Loucy (cell line): ENCODE measurements at regions not wholly inside any gene's neighbourhood (a gene's known extent, or its start where the extent isn't known, plus 50 kb on each side); places are given as distances from the start of the nearest gene placed in this dataset.

ENCODE experiments used
- H2AFZ ChIP-seq: fragments of 200-600 bp; sonication (generic); 2 replicates; pipeline ENCODE4 v1.6.0; 2016; ENCODE audit warnings: antibody characterized with exemption, mild to moderate bottlenecking, low read length, moderate library complexity
- H3F3A ChIP-seq: fragments of 200-600 bp; 2 replicates; pipeline ENCODE4 v1.6.0; 2016; ENCODE audit warnings: antibody characterized with exemption, low read depth, mild to moderate bottlenecking
- H3K27me3 ChIP-seq: fragments of 200-600 bp; sonication (generic); 2 replicates; pipeline ENCODE4 v1.6.1; 2014; ENCODE audit warnings: low read length, mild to moderate bottlenecking; ENCODE audit not compliant: insufficient read depth, poor library complexity, severe bottlenecking
- H3K36me3 ChIP-seq: fragments of 200-600 bp; sonication (generic); 2 replicates; pipeline ENCODE4 v1.6.1; 2016; ENCODE audit warnings: low read length; ENCODE audit not compliant: insufficient read depth
- H3K4me1 ChIP-seq: fragments of 200-600 bp; sonication (generic); 2 replicates; pipeline ENCODE4 v1.5.1; 2014; ENCODE audit warnings: low read length, mild to moderate bottlenecking; ENCODE audit not compliant: insufficient read depth, poor library complexity, severe bottlenecking
- H3K4me2 ChIP-seq: fragments of 200-600 bp; sonication (generic); 2 replicates; pipeline ENCODE4 v1.6.0; 2014; ENCODE audit warnings: antibody characterized with exemption, low read length, low read depth, mild to moderate bottlenecking; ENCODE audit not compliant: poor library complexity, severe bottlenecking
- H3K4me3 ChIP-seq: fragments of 200-600 bp; sonication (generic); 2 replicates; pipeline ENCODE4 v1.5.1; 2014; ENCODE audit warnings: low read length, mild to moderate bottlenecking, mixed read lengths; ENCODE audit not compliant: poor library complexity, severe bottlenecking
- H3K79me2 ChIP-seq: fragments of 200-600 bp; sonication (generic); 2 replicates; pipeline ENCODE4 v1.6.1; 2014; ENCODE audit warnings: low read length; ENCODE audit not compliant: insufficient read depth
- H3K9ac ChIP-seq: fragments of 200-600 bp; sonication (generic); 2 replicates; pipeline ENCODE4 v1.6.0; 2014; ENCODE audit warnings: mild to moderate bottlenecking, low read depth, low read length, moderate library complexity; ENCODE audit not compliant: poor library complexity, severe bottlenecking
- H3K9me2 ChIP-seq: fragments of 200-600 bp; sonication (generic); replicated peaks from 2 replicates; pipeline ENCODE4 v1.6.1; 2016; ENCODE audit warnings: low read depth, low read length, mixed read lengths
- H3K9me3 ChIP-seq: fragments of 200-600 bp; sonication (generic); 2 replicates; pipeline ENCODE4 v1.6.1; 2014; ENCODE audit warnings: mild to moderate bottlenecking, antibody characterized with exemption, low read length, low read depth; ENCODE audit not compliant: insufficient read depth
- H4K20me1 ChIP-seq: fragments of 200-600 bp; sonication (generic); 2 replicates; pipeline ENCODE4 v1.6.0; 2014; ENCODE audit warnings: antibody characterized with exemption, low read length, mild to moderate bottlenecking; ENCODE audit not compliant: insufficient read depth, poor library complexity, severe bottlenecking
- CTCF ChIP-seq: fragments of 200-600 bp; sonication (generic); conservative IDR thresholded peaks from 2 replicates; pipeline ENCODE4 v1.5.1; 2014; ENCODE audit warnings: mild to moderate bottlenecking, antibody characterized with exemption, low read length
- EZH2phosphoT487 ChIP-seq: fragments of 200-600 bp; IDR thresholded peaks from 2 replicates; pipeline ENCODE4 v1.6.1; 2018; ENCODE audit warnings: antibody characterized with exemption, mild to moderate bottlenecking, moderate library complexity, borderline replicate concordance

- no peaks in the 10 kb centered on the region for H3K79me2 ChIP-seq
- H3K4me1 ChIP-seq: no peaks in the 10 kb centered on the region
- no peaks in the 10 kb centered on the region for H3K27me3 ChIP-seq
- H3K36me3 ChIP-seq: no peaks in the 10 kb centered on the region
- H3K9me3 ChIP-seq: no peaks in the 10 kb centered on the region
- no peak for TF ChIP-seq CTCF
- TF ChIP-seq EZH2phosphoT487: no peak
- H3K9me2 ChIP-seq: no peaks in the 10 kb centered on the region
- H3K4me2 ChIP-seq: no peak overlapping the region
- no peaks in the 10 kb centered on the region for H4K20me1 ChIP-seq
- no peaks in the 10 kb centered on the region for H3F3A ChIP-seq
- H2AFZ ChIP-seq: no peak overlapping the region
- H3K9ac ChIP-seq: no peak overlapping the region
- no peak overlapping the region for H3K4me3 ChIP-seq
Observed at GRCh38 chr12:65748332-65748731, 76.0 kb upstream of the HMGA2 start.

- Histone ChIP-seq H2AFZ (no peak overlapping the region), H3K9me2 (no peaks in the 10 kb centered on the region), H3K4me2 (no peak overlapping the region), H3K9me3 (no peaks in the 10 kb centered on the region), H3K4me3 (no peak overlapping the region), H3K9ac (no peak overlapping the region), H3K27me3 (no peaks in the 10 kb centered on the region), H3F3A (no peaks in the 10 kb centered on the region), H3K4me1 (no peaks in the 10 kb centered on the region), H3K36me3 (no peaks in the 10 kb centered on the region), H3K79me2 (no peaks in the 10 kb centered on the region), H4K20me1 (no peaks in the 10 kb centered on the region)
- TF ChIP-seq CTCF (no peak), EZH2phosphoT487 (no peak)
Observed at GRCh38 chr12:65754290-65754689, 70.0 kb upstream of the HMGA2 start.

- no peaks in the 10 kb centered on the region for H3K36me3 ChIP-seq
- H3K27me3 ChIP-seq: no peaks in the 10 kb centered on the region
- TF ChIP-seq EZH2phosphoT487 (no peak), CTCF (no peak)
- no peak overlapping the region for H2AFZ ChIP-seq
- H3K9me2 ChIP-seq: no peaks in the 10 kb centered on the region
- H3K4me2 ChIP-seq: no peak overlapping the region
- no peaks in the 10 kb centered on the region for H3K9me3 ChIP-seq
- H3K9ac ChIP-seq: no peak overlapping the region
- no peaks in the 10 kb centered on the region for H3F3A ChIP-seq
- H3K79me2 ChIP-seq: no peaks in the 10 kb centered on the region
- H4K20me1 ChIP-seq: no peaks in the 10 kb centered on the region
- no peaks in the 10 kb centered on the region for H3K4me1 ChIP-seq
- H3K4me3 ChIP-seq: no peak overlapping the region
Observed at GRCh38 chr12:65754744-65755595, 69.3 kb upstream of the HMGA2 start.
